Loucy (cell line): ENCODE measurements at regions not wholly inside any gene's neighbourhood (a gene's known extent, or its start where the extent isn't known, plus 50 kb on each side); places are given as distances from the start of the nearest gene placed in this dataset.

ENCODE experiments used
- H2AFZ ChIP-seq: fragments of 200-600 bp; sonication (generic); 2 replicates; pipeline ENCODE4 v1.6.0; 2016; ENCODE audit warnings: antibody characterized with exemption, mild to moderate bottlenecking, low read length, moderate library complexity
- H3F3A ChIP-seq: fragments of 200-600 bp; 2 replicates; pipeline ENCODE4 v1.6.0; 2016; ENCODE audit warnings: antibody characterized with exemption, low read depth, mild to moderate bottlenecking
- H3K27me3 ChIP-seq: fragments of 200-600 bp; sonication (generic); 2 replicates; pipeline ENCODE4 v1.6.1; 2014; ENCODE audit warnings: low read length, mild to moderate bottlenecking; ENCODE audit not compliant: insufficient read depth, poor library complexity, severe bottlenecking
- H3K36me3 ChIP-seq: fragments of 200-600 bp; sonication (generic); 2 replicates; pipeline ENCODE4 v1.6.1; 2016; ENCODE audit warnings: low read length; ENCODE audit not compliant: insufficient read depth
- H3K4me1 ChIP-seq: fragments of 200-600 bp; sonication (generic); 2 replicates; pipeline ENCODE4 v1.5.1; 2014; ENCODE audit warnings: low read length, mild to moderate bottlenecking; ENCODE audit not compliant: insufficient read depth, poor library complexity, severe bottlenecking
- H3K4me2 ChIP-seq: fragments of 200-600 bp; sonication (generic); 2 replicates; pipeline ENCODE4 v1.6.0; 2014; ENCODE audit warnings: antibody characterized with exemption, low read length, low read depth, mild to moderate bottlenecking; ENCODE audit not compliant: poor library complexity, severe bottlenecking
- H3K4me3 ChIP-seq: fragments of 200-600 bp; sonication (generic); 2 replicates; pipeline ENCODE4 v1.5.1; 2014; ENCODE audit warnings: low read length, mild to moderate bottlenecking, mixed read lengths; ENCODE audit not compliant: poor library complexity, severe bottlenecking
- H3K79me2 ChIP-seq: fragments of 200-600 bp; sonication (generic); 2 replicates; pipeline ENCODE4 v1.6.1; 2014; ENCODE audit warnings: low read length; ENCODE audit not compliant: insufficient read depth
- H3K9ac ChIP-seq: fragments of 200-600 bp; sonication (generic); 2 replicates; pipeline ENCODE4 v1.6.0; 2014; ENCODE audit warnings: mild to moderate bottlenecking, low read depth, low read length, moderate library complexity; ENCODE audit not compliant: poor library complexity, severe bottlenecking
- H3K9me2 ChIP-seq: fragments of 200-600 bp; sonication (generic); replicated peaks from 2 replicates; pipeline ENCODE4 v1.6.1; 2016; ENCODE audit warnings: low read depth, low read length, mixed read lengths
- H3K9me3 ChIP-seq: fragments of 200-600 bp; sonication (generic); 2 replicates; pipeline ENCODE4 v1.6.1; 2014; ENCODE audit warnings: mild to moderate bottlenecking, antibody characterized with exemption, low read length, low read depth; ENCODE audit not compliant: insufficient read depth
- H4K20me1 ChIP-seq: fragments of 200-600 bp; sonication (generic); 2 replicates; pipeline ENCODE4 v1.6.0; 2014; ENCODE audit warnings: antibody characterized with exemption, low read length, mild to moderate bottlenecking; ENCODE audit not compliant: insufficient read depth, poor library complexity, severe bottlenecking
- CTCF ChIP-seq: fragments of 200-600 bp; sonication (generic); conservative IDR thresholded peaks from 2 replicates; pipeline ENCODE4 v1.5.1; 2014; ENCODE audit warnings: mild to moderate bottlenecking, antibody characterized with exemption, low read length
- EZH2phosphoT487 ChIP-seq: fragments of 200-600 bp; IDR thresholded peaks from 2 replicates; pipeline ENCODE4 v1.6.1; 2018; ENCODE audit warnings: antibody characterized with exemption, mild to moderate bottlenecking, moderate library complexity, borderline replicate concordance

GRCh38 chr18:61702007-61702406, 190.8 kb downstream of the RNF152 start:
- Histone ChIP-seq H3K4me3 (no peak overlapping the region), H3K4me2 (no peak overlapping the region), H3K4me1 (no peaks in the 10 kb centered on the region), H3K9me3 (0 out of 2 replicates have a peak, but pooled peaks cover 2% of the 10 kb centered on the region), H3K79me2 (no peaks in the 10 kb centered on the region), H4K20me1 (no peaks in the 10 kb centered on the region), H3K9ac (no peak overlapping the region), H2AFZ (no peak overlapping the region), H3F3A (no peaks in the 10 kb centered on the region), H3K9me2 (no peaks in the 10 kb centered on the region), H3K27me3 (no peaks in the 10 kb centered on the region), H3K36me3 (no peaks in the 10 kb centered on the region)
- TF ChIP-seq EZH2phosphoT487 (no peak), CTCF (no peak)

GRCh38 chr18:61699397-61700110, 193.3 kb downstream of the RNF152 start:
- Histone ChIP-seq H2AFZ (no peak overlapping the region), H3K9ac (no peak overlapping the region), H3K4me1 (no peaks in the 10 kb centered on the region), H3K4me3 (no peak overlapping the region), H3K36me3 (no peaks in the 10 kb centered on the region), H3K9me2 (no peaks in the 10 kb centered on the region), H3F3A (no peaks in the 10 kb centered on the region), H3K27me3 (no peaks in the 10 kb centered on the region), H3K9me3 (0 out of 2 replicates have a peak, but pooled peaks cover 2% of the 10 kb centered on the region), H4K20me1 (no peaks in the 10 kb centered on the region), H3K4me2 (no peak overlapping the region), H3K79me2 (no peaks in the 10 kb centered on the region)
- TF ChIP-seq EZH2phosphoT487: no peak
- no peak for TF ChIP-seq CTCF

DNA sequence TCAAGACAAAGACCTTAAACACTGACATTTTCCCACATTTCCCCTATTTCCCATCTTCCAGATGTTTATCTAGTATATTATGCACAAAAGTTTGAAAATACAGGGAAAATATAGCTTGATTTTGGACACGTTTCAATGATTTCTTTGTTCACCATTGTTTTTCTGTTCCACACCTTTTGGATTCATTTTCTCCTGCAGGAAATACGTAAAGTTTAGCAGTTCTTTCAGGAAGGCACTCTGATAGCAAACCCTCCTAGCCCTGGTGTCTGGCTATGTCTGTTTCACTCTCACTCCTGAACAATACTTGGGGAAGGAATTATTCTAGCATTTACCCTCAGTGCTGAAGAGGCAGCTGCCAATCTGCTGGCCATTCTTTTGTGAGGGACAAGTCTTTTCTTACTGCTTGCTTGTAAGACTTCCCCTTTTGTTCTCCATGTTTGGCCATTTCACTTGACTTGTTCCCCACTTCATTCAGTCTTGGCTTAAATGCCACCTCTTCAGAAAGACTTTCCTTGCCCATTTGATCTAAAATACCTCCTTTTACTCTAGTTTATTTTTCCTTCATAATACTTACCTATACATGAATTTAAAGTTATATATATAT, 195.4 kb downstream of the RNF152 start:
- Histone ChIP-seq H4K20me1 (no peaks in the 10 kb centered on the region), H3K27me3 (no peaks in the 10 kb centered on the region), H3K4me2 (no peak overlapping the region), H3K4me3 (no peak overlapping the region), H3K79me2 (no peaks in the 10 kb centered on the region), H3K9ac (no peak overlapping the region), H2AFZ (no peak overlapping the region), H3K36me3 (no peaks in the 10 kb centered on the region), H3K4me1 (no peaks in the 10 kb centered on the region), H3K9me3 (0 out of 2 replicates have a peak, but pooled peaks cover 2% of the 10 kb centered on the region), H3K9me2 (no peaks in the 10 kb centered on the region), H3F3A (no peaks in the 10 kb centered on the region)
- TF ChIP-seq EZH2phosphoT487 (no peak), CTCF (no peak)
